Inflammatory macrophage treated with lipopolysaccharide for 4 hours (primary cell): ENCODE measurements at regions not wholly inside any gene's neighbourhood (a gene's known extent, or its start where the extent isn't known, plus 50 kb on each side); places are given as distances from the start of the nearest gene placed in this dataset.
"Not testable (repeated sequence)": the region's sequence is repeated elsewhere in the genome, so short reads cannot be mapped to it uniquely, and the experiment has no call there.

ENCODE experiments used
- DNase-seq: peaks from one replicate; pipeline ENCODE4 v3.0.0-alpha.2; 2020

DNA sequence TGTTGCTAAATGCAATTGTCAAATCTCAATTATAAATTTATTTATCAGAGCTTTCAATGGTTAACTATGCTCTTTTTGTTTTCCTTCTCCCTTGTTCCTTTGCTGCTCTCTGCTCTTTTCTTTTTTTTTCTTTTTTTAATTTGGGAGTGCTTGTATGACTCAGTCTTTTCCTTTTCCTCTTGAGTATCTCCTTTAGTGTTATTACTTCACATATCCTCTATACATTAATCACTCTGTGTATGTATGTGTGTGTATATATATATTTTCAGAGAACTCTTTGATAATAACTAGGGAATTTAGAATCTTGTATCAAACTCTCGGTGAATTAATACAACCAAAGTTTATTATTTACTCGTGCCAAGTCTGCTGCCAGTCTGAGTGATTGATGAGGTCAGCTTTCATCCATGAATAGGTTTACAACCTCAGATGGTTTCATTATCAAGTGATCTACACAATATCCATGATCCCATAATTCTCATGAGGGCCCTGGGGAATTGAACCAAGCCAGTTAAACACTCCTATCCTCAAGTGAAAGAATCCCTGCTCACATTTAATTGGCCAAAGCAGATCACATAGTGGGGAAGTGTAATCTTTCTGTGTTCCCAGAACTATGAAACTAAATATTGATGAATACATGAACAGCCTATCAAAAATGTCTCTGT is 743.4 kb upstream of the CNTN5 start:
- DNase-seq = no peak

GRCh38 chr11:98289617-98290263 is 731.0 kb upstream of the CNTN5 start:
- DNase-seq = no peak

GRCh38 chr11:98296091-98296880 is 724.5 kb upstream of the CNTN5 start:
- no peak for DNase-seq

DNA sequence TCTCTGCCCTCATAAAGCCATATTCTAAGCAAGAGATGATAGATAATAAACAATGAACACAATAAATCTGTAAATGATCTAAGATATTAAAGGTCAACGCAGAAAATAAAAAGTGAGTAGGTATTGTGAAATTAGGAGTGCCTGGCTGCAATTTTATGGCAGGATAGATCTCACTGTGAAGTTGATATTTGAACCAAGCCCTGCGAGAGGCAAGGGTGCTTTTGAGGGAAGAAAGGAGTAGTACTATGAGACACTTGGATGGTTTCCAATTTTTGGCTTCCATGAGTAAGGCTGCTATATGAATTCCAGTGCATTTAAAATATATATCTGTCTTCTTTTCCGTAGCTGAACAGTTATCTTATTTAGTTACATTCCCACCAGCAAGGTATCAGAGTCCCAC is 720.0 kb upstream of the CNTN5 start:
- DNase-seq = no peak

DNA sequence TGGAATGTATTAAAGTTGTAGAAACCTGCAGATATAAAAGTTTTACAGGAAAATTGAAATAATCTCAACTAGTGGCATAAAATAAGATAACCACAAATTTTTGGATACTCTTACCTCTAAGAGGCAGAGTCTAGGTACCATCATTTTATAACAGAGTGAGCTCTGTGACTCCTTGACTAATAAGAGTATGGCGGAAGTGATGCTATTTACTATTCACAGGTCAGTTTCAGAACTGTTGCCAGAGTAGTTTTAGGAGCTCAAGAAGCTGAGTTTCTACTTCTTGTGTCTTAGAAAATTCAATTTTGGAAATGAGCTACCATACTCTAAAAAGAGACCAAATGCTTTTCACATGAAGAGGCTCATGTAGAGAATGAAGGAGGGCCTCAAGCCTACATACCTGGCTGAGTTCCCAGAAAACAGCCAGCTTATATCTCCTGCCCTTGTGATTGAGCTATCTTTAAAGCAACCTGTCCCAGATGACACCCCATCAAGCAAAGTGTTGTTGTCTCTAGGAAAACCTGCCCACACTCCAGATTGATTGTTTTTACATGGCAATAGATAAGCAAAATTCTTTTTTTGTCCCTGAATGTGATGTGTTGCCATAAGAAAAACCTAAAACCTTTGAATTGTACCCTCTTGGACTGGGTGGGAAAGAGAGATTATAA is 712.8 kb upstream of the CNTN5 start:
- no peak for DNase-seq

GRCh38 chr11:98330306-98330705 is 690.4 kb upstream of the CNTN5 start:
- not testable (repeated sequence) for DNase-seq

- no peak for DNase-seq
These were observed 662.2 kb upstream of the CNTN5 start for GRCh38 chr11:98358551-98358950.

DNA sequence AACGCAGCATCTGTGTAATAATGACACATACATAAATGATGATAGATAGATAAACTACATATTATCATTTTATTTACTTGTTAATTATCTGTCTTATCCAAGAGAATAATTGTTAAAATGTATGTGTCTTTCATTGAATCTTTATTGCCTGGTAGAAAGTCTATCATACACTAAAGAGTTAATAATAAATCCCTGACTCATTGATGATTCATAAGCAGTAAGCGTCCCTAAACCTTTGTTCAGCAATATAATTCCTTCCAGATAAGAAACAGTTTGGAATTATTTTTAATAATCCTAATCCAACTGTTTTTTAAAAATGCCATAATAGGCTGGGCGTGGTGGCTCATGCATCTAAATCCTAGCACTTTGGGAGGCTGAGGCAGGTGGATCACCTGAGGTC is 655.6 kb upstream of the CNTN5 start:
- no peak for DNase-seq

DNA sequence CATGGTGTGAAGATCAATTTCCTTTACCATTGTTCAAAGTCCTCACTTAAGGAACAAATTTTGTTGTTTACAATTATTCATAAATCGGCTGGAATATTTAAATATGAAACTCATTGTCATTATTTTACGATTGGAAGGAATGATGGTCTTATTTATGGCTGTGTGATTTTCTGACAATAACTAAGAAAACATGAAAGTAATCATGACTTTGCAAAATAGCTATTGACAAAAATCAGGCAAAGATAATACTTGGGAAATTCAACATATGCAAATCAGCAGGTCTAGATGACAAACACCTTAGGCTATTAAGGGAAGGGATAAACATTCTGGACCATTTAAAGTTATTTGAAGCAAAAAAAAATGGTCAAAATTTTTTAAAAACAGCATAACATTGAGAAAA is 654.8 kb upstream of the CNTN5 start:
- no peak for DNase-seq

GRCh38 chr11:98390391-98390790 is 630.4 kb upstream of the CNTN5 start:
- no peak for DNase-seq

DNA sequence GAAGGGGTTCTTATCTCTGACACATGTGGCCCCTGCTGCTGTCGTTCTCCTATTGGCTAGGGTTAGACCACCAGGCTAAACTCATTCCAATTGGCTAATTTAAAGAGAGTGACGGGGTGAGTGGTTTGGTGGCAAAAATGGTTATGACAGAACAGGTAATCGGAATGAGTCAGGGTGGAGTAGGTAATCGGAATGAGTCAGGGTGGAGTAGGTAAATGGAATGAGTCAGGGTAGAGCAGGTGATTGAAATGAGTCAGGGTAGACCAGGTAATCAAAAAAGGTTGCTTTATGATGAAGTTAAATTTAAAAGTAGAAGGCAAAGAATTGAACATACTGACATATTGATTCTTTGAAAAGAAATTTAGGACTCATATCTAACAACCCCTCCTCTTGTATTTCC is 626.2 kb upstream of the CNTN5 start:
- not testable (repeated sequence) for DNase-seq

- no peak for DNase-seq
These were observed 622.2 kb upstream of the CNTN5 start for GRCh38 chr11:98398508-98398907.

GRCh38 chr11:98409069-98409468 is 611.7 kb upstream of the CNTN5 start:
- DNase-seq = no peak

- no peak for DNase-seq
These were observed 609.0 kb upstream of the CNTN5 start for GRCh38 chr11:98411777-98412176.

GRCh38 chr11:98417256-98417755 is 603.4 kb upstream of the CNTN5 start:
- DNase-seq = no peak

GRCh38 chr11:98423933-98424332 is 596.8 kb upstream of the CNTN5 start:
- no peak for DNase-seq

DNA sequence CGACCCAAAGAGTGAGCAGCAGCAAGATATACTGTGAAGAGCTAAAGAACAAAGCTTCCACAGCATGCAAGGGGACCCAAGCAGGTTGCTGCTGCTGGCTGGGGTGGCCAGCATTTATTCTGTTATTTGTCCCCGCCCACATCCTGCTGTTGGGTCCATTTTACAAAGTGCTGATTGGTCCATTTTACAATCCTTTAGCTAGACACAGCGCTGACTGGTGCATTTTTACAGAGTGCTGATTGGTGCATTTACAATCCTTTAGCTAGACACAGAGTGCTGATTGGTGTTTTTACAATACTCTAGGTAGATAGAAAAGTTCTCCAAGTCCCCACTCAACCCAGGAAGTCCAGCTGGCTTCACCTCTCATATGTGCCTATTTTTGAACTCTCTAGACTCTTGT is 596.0 kb upstream of the CNTN5 start:
- not testable (repeated sequence) for DNase-seq

- no peak for DNase-seq
These were observed 589.0 kb upstream of the CNTN5 start for GRCh38 chr11:98431463-98432359.

- DNase-seq = no peak
These were observed 586.5 kb upstream of the CNTN5 start for GRCh38 chr11:98434296-98434695.

GRCh38 chr11:98453378-98453777 is 567.4 kb upstream of the CNTN5 start:
- DNase-seq = no peak

- no peak for DNase-seq
These were observed 565.0 kb upstream of the CNTN5 start for GRCh38 chr11:98455500-98456307.
